GM21737 (cell line): ENCODE measurements at regions not wholly inside any gene's neighbourhood (a gene's known extent, or its start where the extent isn't known, plus 50 kb on each side); places are given as distances from the start of the nearest gene placed in this dataset.
A peak's percentile ranks its signal among the peaks of the same experiment; 100 is the strongest.

Source experiments
- ATAC-seq: cut with Tn5 transposase; IDR thresholded peaks from one replicate; pipeline ENCODE4 v1.9.1; 2021; ENCODE audit warnings: mild to moderate bottlenecking, moderate library complexity; ENCODE audit not compliant: unreplicated experiment

DNA sequence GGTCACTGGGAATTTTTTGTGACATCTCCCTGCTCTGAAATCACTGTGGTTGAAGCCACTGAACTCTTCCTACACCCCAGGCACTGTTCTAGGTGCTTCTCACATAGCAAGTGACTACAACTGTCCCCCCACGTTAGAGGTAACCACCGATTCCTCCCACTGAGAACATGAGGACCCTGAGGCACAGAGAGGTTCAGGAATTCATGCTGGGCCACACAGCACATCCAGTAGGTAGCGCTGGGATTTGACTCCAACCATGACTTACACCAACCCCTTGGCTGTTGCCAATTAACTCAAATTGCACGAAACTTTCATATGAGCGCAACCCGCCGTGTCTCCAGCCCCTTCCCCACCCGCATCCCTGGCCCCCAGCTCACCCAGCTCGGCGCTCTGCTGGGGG, 105.2 kb downstream of the RFLNA start:
- ATAC-seq = no peak

DNA sequence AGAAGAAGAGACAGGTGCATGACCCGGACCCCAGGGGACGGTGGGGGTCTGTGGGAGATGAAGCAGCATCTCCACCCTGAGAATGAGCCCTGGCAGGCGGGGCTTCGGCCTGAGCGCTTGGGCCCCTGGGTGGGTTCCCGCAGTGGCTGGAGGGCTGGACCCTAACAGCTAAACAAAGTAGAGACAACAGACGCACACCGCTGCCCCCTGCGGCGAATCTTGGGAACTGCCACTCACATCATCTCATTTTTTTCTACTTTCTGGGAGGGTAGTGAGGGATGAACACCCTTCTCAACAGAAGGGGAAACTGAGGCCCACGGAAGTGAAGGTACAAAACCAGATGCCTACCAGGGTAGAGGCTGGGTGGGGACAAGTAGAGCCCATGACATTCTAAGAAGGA, 104.7 kb downstream of the RFLNA start:
- no peak for ATAC-seq

DNA sequence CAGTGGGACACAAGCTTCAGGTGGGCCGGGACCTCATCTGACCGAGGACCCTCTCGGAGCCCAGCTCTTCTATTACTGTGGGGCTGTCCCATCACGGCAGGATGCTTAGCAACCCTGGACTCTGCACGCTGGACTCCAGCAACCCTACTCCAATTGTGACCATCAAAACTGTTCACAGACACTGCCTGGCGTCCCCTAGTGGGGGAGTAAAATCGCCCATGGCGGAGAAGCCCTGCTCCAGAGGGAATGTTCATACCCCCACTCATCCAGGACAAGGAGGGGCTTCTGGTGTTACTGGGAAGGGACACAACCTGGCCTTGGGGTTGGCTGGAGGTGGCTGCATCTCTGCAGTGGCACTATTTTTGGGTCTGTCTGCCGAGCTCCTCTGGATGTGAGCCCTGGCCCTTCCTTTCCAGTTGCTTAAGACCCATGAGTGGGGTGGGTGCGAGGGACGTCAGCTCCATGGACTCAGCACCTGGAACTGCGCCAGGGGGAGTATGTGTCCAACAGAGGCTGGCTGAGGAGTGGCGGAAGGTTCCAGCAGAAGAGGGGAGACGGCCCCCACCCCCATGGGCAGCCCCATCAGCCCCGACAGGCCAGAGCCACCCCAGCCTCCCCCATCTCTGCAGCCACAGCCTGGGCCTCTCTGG, 103.8 kb downstream of the RFLNA start:
- no peak for ATAC-seq

DNA sequence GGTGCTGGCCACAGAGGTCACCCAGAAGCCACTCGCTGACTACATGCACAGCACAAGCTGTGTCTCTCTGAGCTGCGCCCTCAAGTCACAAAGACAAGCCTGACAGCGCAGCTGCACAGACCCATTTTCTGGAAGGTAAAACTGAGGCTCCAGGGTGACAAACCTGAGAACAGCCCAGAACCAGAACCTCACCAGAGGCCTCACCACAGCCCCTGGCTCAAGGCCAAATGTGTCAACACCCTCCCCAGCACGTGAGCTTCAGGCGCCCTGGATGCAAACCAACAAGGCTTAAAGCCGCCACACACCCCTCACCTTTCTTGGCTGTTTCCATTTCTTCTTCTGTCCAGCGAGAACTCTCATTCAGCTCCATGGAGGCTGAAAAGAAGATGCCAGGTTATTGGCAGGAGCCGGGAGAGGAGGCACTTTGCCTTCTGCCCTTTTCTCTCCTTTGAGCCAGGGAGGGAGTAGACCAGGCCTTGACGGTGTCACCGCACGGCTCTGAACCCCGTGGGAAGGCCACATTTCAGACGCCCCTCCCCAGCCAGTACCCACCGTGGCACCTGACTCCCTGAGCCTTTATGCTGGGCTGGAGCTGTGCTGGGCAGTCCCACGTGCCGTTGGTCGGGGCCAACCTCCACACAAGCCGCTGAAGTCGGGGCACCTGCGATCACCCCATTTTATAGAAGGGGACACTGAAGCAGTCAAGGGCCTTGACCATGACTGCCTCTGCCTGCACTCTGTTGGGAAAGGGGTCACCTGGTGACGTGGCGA, 103.1 kb downstream of the RFLNA start:
- no peak for ATAC-seq

DNA sequence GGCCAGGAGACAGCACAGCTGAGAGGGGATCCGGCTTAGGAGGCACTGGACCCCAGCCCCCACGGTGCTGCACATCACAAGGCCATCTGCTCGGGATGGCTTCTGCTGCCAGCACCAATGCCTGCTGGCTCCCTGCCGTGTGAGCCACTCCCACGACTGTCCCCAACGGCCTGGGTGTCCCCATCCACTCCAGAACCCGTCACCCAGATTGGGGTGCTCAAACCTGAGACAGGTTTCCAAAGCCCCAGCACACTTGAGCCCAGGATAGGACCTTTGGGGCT, 102.4 kb downstream of the RFLNA start:
- no peak for ATAC-seq

DNA sequence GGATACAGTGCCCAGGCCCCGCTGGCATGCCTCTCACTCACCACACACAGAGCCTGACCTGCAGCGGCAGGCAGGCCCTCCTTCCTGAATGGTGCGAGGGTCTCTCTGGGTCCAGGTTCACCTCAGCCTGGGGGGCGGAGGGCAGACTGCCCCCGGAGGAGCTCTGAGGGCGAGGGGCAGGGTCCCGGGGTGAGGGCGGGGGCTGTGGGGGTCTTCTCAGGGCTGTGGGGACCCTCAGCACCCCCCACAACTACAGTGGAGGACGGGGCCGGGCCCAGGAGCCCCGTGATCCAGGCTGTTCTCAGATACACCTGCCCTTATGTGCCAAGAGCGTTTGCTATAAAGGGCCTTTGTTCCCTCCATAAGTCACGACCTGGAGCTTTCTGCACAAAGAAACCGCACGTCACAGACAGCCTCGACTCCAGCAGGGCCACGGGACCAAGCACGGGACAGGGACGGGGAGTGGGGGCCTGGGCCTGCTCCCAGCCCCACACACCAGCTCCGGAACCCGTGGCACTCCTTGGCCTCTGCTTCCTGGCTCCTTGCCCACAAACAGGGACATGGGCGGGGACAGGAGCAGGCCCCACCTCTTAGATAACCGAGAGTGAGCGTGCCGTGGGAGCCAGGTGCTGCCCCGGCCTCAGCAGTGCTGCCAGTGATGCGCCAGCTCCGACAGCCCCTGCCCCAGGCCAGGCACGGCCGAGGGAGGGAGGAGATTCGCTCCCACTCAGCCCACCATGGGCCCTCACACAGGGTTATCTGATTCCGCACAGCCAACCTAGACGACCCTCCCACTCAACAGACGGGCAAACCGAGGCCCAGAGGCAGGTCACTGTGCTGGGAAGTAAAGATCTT, 101.9 kb downstream of the RFLNA start:
- no peak for ATAC-seq

DNA sequence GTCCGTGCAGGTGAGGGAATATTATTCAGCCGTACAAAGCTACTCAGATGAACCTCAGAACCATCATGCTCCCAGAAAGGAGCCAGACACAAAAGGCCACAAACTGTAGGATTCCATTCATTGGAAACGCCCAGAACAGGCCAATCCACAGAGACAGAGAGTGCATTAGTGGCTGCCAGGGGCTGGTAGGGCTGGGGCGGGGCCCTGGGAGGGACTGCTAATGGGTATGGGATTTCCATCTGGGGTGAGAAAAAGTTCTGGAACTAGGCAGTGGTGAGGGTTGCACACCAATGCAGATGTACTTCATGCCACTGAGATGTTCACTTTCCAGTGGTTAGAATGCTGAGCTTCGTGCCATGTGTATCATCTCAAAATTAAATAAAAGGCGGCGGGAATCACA, 101.1 kb downstream of the RFLNA start:
- no peak for ATAC-seq

DNA sequence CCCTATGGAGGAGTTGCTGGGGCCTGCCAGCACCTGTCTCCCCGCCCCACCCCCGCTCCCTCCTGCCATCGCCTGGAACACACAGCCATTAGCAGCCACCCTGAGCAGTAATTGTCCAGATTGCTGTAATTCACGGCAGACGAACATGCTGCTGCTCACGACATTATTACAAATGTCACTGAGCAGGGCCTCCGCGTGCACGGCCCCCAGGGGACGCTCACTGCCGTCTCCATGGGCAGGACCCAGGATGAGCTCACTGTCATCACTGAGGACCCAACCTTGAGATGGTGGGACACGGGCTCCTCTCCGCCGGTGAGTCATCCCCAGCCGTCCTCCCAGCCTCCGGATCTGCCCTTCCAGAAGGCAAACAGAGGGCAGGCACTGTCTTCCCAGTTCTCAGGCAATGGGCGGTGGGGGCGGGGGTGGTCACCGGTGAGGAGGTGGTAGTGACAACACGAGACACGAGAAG, 100.4 kb downstream of the RFLNA start:
- ATAC-seq = no peak

DNA sequence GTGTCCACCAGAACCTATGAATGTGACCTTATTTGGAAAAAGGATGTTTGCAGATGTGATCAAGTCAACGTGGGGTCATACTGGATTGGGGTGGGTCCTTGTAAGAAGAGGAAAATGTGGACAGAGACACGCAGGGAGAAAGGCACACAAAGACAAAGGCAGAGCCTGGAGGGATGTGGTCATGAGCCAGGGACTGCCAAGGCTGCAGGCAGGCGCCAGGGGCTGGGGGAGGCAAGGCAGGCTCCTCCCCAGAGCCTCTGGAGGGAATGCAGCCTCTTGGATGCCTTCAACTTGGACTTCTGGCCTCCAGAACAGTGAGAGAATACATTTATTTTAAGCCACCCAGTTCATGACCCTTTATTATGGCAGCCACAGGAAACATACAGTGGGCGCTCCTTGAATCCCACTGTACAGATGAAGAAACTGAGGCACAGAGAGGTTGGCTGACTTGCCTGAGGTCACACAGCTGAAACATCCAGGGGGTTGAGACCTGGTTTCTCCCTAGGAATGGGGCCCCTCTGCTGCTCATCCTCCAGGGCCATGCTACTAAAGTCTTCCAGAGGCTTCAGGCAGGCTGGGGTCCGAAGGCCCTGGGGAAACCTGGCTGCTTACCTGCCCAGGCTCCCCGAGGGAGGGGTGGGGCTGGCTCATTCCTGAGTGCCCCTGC, 99.7 kb downstream of the RFLNA start:
- ATAC-seq = no peak

DNA sequence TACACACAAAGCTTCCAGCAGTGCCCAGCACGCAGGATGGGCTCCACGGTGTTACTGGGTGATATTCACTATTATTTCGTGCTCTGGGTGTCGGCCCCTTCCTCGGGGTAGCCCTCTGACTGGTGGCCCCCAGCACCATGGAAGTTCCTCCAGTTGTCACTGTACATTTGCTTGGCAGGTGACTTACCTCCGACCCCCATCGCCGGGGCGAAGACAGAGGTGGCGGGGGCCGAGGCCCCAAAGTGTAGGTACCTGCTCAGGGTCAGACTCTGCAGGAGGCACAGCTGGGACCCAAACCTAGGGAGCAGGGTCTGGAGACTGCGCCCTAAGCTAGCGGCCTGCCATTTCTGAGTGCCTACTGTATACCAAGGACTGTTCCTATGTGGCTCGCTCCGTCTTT, 98.9 kb downstream of the RFLNA start:
- no peak for ATAC-seq

DNA sequence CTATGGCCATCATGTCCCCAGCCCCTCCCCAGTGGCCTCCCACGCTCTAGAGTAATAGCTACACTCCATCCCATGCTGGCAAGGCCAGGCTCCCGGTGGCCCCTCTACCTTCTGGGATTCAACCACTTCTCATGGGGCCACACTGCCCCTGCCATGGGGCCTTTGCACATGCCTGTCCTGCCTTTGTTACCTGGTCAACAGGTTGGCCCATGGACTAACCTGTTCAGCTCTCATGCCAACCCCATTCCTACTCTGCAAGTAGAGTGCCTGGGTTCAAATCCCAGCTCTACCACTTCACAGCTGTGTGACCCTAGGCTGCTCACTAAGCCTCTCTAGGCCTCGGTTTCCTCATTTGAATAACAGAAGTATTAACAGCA, 98.5 kb downstream of the RFLNA start:
- no peak for ATAC-seq

DNA sequence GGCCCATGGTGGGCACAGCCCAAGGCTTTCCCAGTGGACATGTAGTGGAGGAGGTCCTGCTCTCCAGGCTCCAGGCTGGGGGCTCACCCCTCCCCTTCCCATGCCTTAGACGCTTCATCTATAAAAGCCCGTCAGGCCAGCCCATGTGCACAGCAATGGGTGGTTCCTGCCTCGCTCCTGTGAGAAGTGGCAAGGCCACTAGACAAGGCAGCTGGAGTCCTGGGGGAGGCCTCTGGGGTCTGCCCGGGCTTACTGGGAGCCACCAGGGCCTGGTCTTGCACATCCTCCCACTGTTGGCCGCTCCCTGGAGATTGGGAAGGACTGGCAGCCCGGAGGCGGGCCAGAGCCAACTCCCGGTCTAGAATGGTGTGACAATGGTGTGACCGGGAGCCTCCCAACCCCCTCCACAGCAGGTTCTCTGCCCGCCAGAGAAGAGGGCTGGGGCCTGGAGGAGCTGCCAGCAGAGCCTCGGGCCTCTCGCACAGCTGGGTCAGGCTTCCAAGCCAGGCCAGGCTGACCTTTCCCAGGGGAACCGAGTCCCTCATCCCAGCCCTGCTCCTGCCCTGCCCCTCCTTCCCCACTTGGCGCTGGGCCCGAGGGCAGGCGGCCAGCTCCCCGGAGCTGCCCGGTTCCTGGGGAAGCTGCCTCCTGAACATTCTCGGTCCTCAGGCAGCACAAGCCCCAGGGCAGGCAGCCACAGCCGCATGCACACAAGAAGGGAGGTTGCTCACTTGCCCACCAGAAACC, 97.9 kb downstream of the RFLNA start:
- no peak for ATAC-seq

DNA sequence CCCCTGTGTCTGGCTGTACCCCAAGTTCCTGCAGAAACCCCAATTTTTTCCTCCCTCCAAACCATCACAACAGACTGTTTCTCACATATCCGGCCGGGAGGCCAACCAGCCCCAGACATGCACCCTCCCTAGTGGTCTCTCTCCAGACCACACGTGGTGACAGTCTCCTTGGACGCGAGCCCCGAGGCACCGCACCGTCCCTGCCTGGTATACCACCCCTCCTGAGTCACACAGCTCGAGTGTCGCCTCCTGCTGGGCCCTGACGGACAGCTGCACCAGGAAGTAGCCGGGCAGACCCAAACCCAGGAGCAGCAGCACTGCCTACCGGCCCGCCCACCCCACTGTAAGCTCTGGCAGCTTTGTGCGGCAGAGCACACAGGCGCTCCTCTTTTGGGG, 97.4 kb downstream of the RFLNA start:
- no peak for ATAC-seq

DNA sequence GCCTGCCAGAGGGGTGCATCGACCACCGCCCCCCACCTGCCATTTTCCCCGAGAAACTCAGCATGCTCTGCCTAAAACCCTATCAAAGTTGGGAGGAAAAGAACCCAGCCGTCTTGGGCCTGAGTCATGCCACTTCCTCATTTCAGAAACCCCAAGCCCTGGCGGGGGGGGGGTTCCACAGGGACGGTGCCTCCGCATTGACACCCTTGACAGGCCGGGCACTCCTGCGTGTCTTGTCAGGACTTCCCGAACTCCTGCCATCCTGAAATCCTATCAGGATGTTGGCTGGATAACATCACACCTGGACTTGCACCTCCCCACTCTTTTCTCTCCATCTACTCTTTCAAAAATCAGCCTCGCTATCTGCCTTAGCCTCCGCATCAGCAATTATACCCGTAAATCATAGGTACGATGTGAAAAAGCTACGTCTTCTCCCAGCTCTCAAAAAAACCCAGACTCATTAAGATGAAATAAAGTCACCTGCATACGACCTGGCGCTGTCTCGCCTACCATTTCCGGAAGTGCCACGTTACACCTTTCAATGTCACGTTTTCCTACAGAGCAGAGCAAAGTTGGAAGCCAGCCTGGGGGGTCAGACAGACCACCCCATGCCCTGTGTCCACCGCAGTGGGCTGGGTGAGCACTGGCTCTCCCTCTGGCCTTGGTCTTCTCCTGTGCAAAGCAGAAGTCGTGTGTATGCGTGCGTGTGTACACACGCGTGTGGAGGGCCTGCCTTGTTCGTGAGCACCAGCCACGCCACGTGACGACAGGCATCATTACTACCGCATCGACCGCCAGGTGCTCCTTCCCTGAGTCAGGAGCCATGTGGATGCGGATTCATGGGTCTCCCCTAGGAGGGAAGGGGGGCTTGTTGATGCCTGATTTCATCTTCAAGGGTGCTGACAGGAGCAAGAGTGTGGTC, 96.7 kb downstream of the RFLNA start:
- ATAC-seq = peak; percentile 43

DNA sequence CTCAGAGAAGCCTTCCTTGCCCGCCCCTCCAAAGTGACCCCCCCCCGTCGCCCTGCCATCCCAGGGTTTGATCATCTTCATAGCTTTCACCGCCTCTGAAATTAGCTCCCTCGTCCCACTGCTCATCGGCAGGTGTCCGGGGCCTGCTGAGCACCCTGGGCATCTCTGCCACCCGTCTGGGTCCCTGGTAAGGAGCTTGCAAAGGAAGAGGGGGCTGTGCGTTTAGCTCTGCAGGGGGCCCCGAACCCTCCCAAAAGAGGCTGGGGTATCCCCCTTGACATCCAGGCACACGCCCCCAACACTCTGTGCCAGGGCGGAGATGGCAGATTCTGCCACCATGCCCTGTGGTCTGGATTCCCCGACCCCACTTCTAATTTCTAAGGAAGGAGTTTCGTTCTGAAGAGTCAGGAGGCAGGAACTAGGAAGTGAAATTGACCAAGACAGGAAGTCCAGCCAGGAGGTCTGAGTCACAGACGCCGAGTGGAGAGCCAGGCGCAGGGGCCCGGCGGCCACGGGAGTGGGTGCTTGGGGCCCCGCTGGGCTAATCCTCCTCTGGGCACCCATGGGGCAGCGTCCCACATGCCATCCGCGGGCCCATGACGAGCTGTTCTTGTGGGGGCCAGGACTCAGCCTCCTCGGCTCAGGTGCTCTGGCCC, 95.7 kb downstream of the RFLNA start:
- no peak for ATAC-seq

DNA sequence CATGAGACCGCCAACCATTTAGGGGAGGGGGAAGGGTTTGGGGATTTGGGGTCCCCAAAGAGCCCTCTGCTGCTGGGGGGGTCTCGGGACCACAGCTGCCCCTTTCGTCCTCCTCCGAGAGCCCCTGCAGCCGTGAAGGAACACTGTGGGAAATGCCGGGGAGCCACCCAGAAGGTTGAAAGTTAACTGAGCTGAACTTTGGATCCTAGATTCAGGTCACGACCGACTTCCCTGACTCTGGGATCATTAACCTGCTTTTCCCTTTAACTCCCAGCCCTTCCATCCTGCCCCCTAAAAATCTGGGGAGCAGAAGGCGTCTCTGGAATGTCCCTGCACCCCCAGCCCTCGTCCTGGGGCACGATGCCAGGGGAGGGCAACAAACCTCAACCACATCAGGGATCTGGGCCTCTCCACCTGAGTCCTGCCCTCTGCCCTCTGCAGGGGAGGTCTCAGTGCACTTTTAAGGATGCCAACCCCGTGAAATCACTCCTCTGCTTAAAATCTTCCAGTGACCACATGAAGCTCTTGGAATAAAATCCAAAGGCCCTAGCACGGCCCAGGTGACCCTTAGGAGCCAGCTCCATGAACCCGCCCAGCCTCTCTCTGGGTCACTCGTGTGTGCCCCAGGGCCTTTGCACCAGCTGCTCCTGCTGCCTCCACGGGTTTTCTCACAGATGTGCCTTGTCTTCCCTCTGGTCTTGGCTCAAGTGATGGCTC, 95.0 kb downstream of the RFLNA start:
- no peak for ATAC-seq

DNA sequence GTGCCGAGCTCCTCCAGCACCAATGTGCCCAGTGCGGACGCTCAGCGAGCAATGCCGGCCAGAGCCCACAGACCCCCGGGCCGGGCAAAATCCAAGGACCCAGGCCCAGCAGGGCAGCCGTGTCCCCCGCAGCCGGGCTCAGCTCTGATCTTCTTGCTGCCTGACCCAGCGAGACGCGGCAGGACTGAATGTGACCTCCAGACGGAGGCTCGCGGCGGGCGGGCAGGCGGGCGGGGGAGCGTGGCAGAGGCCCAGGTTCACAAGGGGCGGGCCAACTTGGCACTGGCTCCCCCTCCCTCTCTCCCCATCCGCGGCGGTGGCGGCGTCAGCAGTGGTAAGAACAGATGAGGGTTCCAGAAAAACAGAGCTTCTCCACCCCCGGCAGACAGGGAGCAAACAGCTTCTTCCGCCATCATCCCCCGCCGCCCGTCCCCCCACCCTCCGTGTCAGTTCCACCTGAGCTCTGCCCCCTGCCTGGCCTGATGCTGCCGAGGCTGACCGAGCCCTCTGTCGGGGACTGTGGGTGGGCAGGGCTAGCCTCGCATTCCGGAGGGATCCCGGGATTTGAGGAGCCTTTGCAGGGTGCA, 94.3 kb downstream of the RFLNA start:
- ATAC-seq = no peak

DNA sequence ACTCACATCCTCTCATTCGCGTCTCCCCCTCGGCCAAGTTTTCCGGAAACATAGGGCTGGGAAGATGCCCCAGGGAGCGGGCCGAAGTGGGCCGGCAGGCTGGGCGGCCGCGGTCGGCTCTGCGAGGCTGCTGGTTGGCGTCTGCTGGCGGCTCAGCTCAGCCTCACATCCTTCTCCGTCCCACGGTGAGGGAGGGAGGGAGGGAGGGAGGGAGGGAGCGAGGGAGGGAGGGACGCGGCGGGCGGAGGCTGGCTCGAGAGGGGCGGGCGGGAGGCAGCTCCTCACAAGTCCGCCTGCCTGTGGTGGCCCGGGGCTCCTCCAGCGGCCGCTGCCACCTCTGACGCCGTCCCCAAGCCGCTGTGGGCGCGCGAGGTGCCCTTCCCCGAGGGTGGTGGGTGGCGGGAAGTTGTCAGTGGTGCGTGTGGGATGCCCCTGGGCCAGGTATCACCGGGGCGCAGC, 93.8 kb downstream of the RFLNA start:
- no peak for ATAC-seq
